ENCODE measurements at regions not wholly inside any gene's neighbourhood (a gene's known extent, or its start where the extent isn't known, plus 50 kb on each side); places are given as distances from the start of the nearest gene placed in this dataset.

DNA sequence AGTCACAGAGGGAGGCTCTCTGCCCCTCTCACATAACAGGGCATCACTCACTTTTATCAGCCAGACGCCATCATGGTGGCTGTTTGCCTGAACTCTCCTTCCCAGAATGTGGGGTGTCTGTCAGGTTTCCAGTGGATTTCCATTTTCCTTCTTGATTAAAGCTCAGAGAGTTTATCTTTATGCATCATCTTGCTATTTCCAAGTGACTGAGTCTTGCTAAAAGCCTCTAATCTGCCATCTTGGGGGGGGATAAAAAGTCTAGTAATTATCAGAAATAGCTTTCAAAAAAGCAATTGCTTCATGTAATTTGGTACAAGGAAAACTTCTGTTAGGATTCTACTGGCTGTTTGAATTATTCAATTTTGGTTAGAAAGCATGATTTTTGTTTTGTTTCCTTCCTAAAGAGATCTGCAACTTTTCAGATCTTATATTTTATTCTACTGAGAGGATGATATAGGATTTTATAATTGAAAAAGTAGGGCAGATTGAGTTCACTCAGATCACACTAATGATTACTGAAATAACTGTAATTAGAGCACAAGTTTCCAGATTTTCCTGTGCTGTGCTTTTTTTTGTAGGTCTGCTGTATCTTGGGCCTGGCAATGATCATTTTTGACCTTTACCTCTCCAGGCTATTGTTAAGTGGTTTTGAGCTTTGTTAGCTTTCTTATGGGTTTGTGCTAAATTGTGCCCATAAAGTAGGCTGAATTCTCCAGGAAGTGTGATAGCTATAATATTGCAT, 661.5 kb downstream of the TLE4 start:
- Histone ChIP-seq H3K4me3 (no peak overlapping the region), H3K36me3 (no peaks in the 10 kb centered on the region), H3K9me3 (no peaks in the 10 kb centered on the region), H3K4me1 (no peaks in the 10 kb centered on the region), H3K27ac (no peak overlapping the region), H3K9ac (ENCODE audit: low read depth in 2 of 2, low read length in 2 of 2) (no peak overlapping the region), H3K27me3 (no peaks in the 10 kb centered on the region)
- TF ChIP-seq, protein P1, sequence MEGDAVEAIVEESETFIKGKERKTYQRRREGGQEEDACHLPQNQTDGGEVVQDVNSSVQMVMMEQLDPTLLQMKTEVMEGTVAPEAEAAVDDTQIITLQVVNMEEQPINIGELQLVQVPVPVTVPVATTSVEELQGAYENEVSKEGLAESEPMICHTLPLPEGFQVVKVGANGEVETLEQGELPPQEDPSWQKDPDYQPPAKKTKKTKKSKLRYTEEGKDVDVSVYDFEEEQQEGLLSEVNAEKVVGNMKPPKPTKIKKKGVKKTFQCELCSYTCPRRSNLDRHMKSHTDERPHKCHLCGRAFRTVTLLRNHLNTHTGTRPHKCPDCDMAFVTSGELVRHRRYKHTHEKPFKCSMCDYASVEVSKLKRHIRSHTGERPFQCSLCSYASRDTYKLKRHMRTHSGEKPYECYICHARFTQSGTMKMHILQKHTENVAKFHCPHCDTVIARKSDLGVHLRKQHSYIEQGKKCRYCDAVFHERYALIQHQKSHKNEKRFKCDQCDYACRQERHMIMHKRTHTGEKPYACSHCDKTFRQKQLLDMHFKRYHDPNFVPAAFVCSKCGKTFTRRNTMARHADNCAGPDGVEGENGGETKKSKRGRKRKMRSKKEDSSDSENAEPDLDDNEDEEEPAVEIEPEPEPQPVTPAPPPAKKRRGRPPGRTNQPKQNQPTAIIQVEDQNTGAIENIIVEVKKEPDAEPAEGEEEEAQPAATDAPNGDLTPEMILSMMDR (IDR thresholded peaks at IDR 0.05), result no peak
- intact Hi-C loops (cut with DNase I), result no loop called here
- no peak for DNase-seq

DNA sequence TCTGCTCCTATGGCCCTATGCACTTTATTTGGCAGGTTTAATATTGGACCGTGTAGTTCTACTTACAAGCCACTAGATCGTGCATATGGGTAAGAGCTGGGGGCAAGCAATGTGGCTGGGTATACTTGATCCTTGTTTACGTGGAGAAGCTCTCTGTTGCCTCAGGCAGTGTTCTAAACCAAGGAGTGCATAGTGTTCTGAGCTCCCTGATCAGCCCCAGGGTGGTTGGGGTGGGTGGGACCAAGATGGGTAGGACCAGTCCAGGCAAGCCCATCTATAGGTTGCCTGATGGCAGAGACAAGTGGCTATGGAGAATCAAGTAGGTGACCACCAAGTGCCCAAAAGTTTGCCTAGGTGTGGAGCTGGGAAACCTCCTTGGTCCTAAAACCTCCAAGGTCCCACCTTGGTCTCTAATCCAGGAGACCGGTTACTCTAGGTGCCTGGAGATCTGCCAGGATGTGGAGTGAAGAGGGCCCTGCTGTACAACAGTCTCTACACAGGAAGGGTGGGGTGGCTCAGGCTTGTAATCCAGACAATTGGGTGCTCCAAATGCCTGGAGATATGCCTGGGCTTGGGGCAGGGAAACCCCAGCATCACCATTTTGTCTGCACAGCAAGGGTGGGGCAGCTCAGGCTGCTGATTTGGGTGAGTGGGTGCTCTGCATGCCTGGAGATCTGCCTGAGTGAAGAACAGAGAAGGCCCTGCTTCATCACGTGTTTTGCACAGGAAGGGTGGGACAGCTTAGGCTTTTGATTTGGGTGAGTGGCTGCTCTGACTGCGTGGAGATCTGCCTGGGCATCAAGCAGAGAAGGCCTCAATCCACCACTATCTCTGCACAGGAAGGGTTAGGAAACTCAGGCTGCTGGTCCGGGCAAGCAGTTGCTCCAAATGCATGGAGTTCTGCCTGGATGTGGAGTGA, 659.8 kb downstream of the TLE4 start:
- Histone ChIP-seq H3K27me3 (no peaks in the 10 kb centered on the region), H3K4me3 (no peak overlapping the region), H3K36me3 (no peaks in the 10 kb centered on the region), H3K9ac (ENCODE audit: low read depth in 2 of 2, low read length in 2 of 2) (no peak overlapping the region), H3K4me1 (no peaks in the 10 kb centered on the region), H3K27ac (no peak overlapping the region), H3K9me3 (no peaks in the 10 kb centered on the region)
- intact Hi-C loops (cut with DNase I), result no loop called here
- TF ChIP-seq, protein P1 (IDR thresholded peaks at IDR 0.05), result no peak
- no peak for DNase-seq

DNA sequence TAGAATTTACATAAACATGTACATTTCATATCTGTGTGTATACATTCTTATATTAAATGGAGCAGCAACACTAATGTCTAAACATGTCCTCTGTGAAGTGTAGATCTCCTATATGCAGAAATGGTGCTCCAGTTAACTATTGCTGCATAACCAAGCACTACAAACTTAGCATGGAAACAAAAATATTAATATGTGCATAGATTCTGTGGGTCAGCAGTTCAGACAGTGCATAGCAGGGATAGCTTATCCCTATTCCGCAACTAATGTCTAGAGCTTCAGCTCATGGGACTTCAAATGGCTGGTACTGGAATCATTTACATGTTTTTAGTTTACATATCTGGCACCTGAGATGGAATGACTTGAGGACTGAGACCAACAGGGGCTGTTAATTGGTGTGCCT, 652.1 kb downstream of the TLE4 start:
- H3K9ac ChIP-seq (ENCODE audit: low read depth in 2 of 2, low read length in 2 of 2), result no peak overlapping the region
- H3K36me3 ChIP-seq, result no peaks in the 10 kb centered on the region
- no peak overlapping the region for H3K27ac ChIP-seq
- TF ChIP-seq, protein P1 (IDR thresholded peaks at IDR 0.05), result no peak
- no peaks in the 10 kb centered on the region for H3K4me1 ChIP-seq
- no peak overlapping the region for H3K4me3 ChIP-seq
- DNase-seq, result no peak
- no peaks in the 10 kb centered on the region for H3K27me3 ChIP-seq
- H3K9me3 ChIP-seq, result no peaks in the 10 kb centered on the region
- intact Hi-C loops (cut with DNase I), result no loop called here

DNA sequence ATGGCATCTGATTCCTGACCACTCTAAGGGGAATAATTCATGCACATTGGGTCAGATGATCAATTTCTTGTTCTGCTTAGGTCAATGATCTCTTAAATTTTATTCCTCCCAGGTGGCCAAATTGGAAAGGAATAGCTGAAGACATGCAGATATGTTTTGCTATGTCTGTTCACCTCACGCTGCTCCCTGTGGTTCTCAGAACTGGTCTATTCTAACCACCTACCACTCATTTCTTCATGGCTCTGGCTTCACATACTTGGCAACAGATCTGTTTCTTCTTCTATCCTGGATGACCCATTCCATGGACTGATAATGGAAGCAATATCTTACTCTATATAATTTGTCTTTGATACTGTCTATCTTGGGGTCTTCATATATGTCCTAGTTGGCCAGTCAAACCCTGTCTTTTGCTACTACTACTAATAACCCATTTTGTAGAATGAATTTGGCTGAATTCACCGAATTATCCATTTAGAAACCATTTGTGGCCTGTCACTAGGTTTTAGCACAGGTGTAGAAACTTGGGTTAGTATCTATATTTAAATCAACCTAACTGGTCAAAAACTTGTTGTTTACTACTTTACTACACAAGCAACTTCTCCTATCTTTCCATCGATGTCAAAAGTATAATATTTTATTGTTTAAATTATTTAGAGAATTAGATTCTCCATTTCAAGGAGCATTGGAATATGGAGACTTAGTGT, 650.9 kb downstream of the TLE4 start:
- Histone ChIP-seq H3K36me3 (no peaks in the 10 kb centered on the region), H3K4me1 (no peaks in the 10 kb centered on the region), H3K9ac (ENCODE audit: low read depth in 2 of 2, low read length in 2 of 2) (no peak overlapping the region), H3K4me3 (no peak overlapping the region), H3K9me3 (no peaks in the 10 kb centered on the region), H3K27ac (no peak overlapping the region), H3K27me3 (no peaks in the 10 kb centered on the region)
- no peak for DNase-seq
- intact Hi-C loops (cut with DNase I), result no loop called here
- TF ChIP-seq, protein P1 (IDR thresholded peaks at IDR 0.05), result no peak

DNA sequence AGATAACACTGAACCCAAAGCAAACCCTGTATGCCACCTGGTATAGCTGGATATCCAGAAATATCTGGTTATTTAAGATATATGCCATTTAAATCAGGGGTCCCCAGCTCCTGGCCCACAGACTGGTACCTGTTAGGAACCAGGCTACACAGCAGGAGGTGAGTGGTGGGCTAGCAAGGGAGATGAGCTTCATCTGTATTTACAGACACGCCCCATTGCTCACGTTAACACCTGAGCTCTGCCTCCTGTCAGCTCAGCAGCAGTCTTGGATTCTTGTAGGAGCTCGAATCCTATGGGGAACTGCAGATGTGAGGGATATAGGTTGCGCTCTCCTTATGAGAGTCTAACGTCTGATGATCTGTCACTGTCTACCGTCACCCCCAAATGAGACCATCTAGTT, 646.6 kb downstream of the TLE4 start:
- H3K4me3 ChIP-seq, result no peak overlapping the region
- no peak for DNase-seq
- no peak overlapping the region for H3K27ac ChIP-seq
- no peaks in the 10 kb centered on the region for H3K4me1 ChIP-seq
- H3K9me3 ChIP-seq, result no peaks in the 10 kb centered on the region
- no peak overlapping the region for H3K9ac ChIP-seq (ENCODE audit: low read depth in 2 of 2, low read length in 2 of 2)
- TF ChIP-seq, protein P1 (IDR thresholded peaks at IDR 0.05), result no peak
- intact Hi-C loops (cut with DNase I), result no loop called here
- no peaks in the 10 kb centered on the region for H3K27me3 ChIP-seq
- no peaks in the 10 kb centered on the region for H3K36me3 ChIP-seq
